ENCODE measurements at regions not wholly inside any gene's neighbourhood (a gene's known extent, or its start where the extent isn't known, plus 50 kb on each side); places are given as distances from the start of the nearest gene placed in this dataset.
A peak's percentile ranks its signal among the peaks of the same experiment; 100 is the strongest.

- Histone ChIP-seq H3K4me1 (ENCODE audit: control insufficient read depth in 4 of 4, insufficient read depth in 4 of 4, low read length in 3 of 4) (peaks cover 3 to 6% (median 4%) of the 10 kb centered on the region in 4 donors), H3K9me3 (ENCODE audit: control insufficient read depth in 4 of 4, low read length in 3 of 4) (no peaks in the 10 kb centered on the region), H3K27ac (ENCODE audit: low read depth in 1 of 2, low read length in 2 of 2) (no peak overlapping the region), H3K4me3 (ENCODE audit: low read depth in 1 of 3, low read length in 3 of 3) (no peak overlapping the region), H3K36me3 (ENCODE audit: control insufficient read depth in 4 of 4, insufficient read depth in 3 of 4, low read depth in 1 of 4, low read length in 3 of 4) (no peaks in the 10 kb centered on the region), H3K27me3 (ENCODE audit: control insufficient read depth in 4 of 4, insufficient read depth in 4 of 4, low read length in 3 of 4) (no peaks in the 10 kb centered on the region), H3K9ac (ENCODE audit: low read depth in 1 of 2, low read length in 2 of 2) (no peak overlapping the region)
- no peak for DNase-seq (ENCODE audit: low spot score)
- 91% methylated on average over 2 of the region's 2 CpGs for WGBS
- no peak for TF ChIP-seq REST (IDR thresholded peaks at IDR 0.05)
- no peak for TF ChIP-seq NR2F2 (IDR thresholded peaks at IDR 0.05)
- no peak for TF ChIP-seq EGR1 (IDR thresholded peaks at IDR 0.05; ENCODE audit: low read depth in 2 of 2)
- no peak for TF ChIP-seq JUND (IDR thresholded peaks at IDR 0.05)
Measured at GRCh38 chr1:229828461-229828860, 202.4 kb downstream of the URB2 start.

- H3K4me3 ChIP-seq (ENCODE audit: low read depth in 1 of 3, low read length in 3 of 3), result no peak overlapping the region
- no peaks in the 10 kb centered on the region for H3K27me3 ChIP-seq (ENCODE audit: control insufficient read depth in 4 of 4, insufficient read depth in 4 of 4, low read length in 3 of 4)
- no peak overlapping the region for H3K27ac ChIP-seq (ENCODE audit: low read depth in 1 of 2, low read length in 2 of 2)
- H3K9me3 ChIP-seq (ENCODE audit: control insufficient read depth in 4 of 4, low read length in 3 of 4), result no peaks in the 10 kb centered on the region
- 51% methylated on average over 3 of the region's 3 CpGs for WGBS
- TF ChIP-seq EGR1 (IDR thresholded peaks at IDR 0.05; ENCODE audit: low read depth in 2 of 2), result no peak
- TF ChIP-seq JUND (IDR thresholded peaks at IDR 0.05), result no peak
- no peak for TF ChIP-seq TAF1 (conservative IDR thresholded peaks at IDR 0.05)
- peak; percentile 29 to 42 for TF ChIP-seq RAD21 (IDR thresholded peaks at IDR 0.05)
- TF ChIP-seq RXRA (IDR thresholded peaks at IDR 0.05), result peak in 1 of 2 donors; percentile 25
- TF ChIP-seq SP1 (IDR thresholded peaks at IDR 0.05), result peak; percentile 80
- TF ChIP-seq REST (IDR thresholded peaks at IDR 0.05), result peak; percentile 29
- TF ChIP-seq YY1 (IDR thresholded peaks at IDR 0.05), result peak; percentile 97
- peak; percentile 68 to 78 for TF ChIP-seq HNF4A (conservative IDR thresholded peaks at IDR 0.05)
- no peak for TF ChIP-seq MAX (IDR thresholded peaks at IDR 0.05)
- H3K4me1 ChIP-seq (ENCODE audit: control insufficient read depth in 4 of 4, insufficient read depth in 4 of 4, low read length in 3 of 4), result peaks cover 3 to 6% (median 4%) of the 10 kb centered on the region in 4 donors
- no peaks in the 10 kb centered on the region for H3K36me3 ChIP-seq (ENCODE audit: control insufficient read depth in 4 of 4, insufficient read depth in 3 of 4, low read depth in 1 of 4, low read length in 3 of 4)
- H3K9ac ChIP-seq (ENCODE audit: low read depth in 1 of 2, low read length in 2 of 2), result no peak overlapping the region
- DNase-seq (ENCODE audit: low spot score), result no peak
Measured at GRCh38 chr1:229832695-229833094, 206.6 kb downstream of the URB2 start.

- no peak overlapping the region for H3K4me3 ChIP-seq (ENCODE audit: low read depth in 1 of 3, low read length in 3 of 3)
- H3K36me3 ChIP-seq (ENCODE audit: control insufficient read depth in 4 of 4, insufficient read depth in 3 of 4, low read depth in 1 of 4, low read length in 3 of 4), result no peaks in the 10 kb centered on the region
- no peaks in the 10 kb centered on the region for H3K9me3 ChIP-seq (ENCODE audit: control insufficient read depth in 4 of 4, low read length in 3 of 4)
- no peak overlapping the region for H3K9ac ChIP-seq (ENCODE audit: low read depth in 1 of 2, low read length in 2 of 2)
- H3K4me1 ChIP-seq (ENCODE audit: control insufficient read depth in 4 of 4, insufficient read depth in 4 of 4, low read length in 3 of 4), result peaks cover 3 to 6% (median 4%) of the 10 kb centered on the region in 4 donors
- H3K27ac ChIP-seq (ENCODE audit: low read depth in 1 of 2, low read length in 2 of 2), result no peak overlapping the region
- WGBS, result 96% methylated on average over 6 of the region's 6 CpGs
- no peak for TF ChIP-seq REST (IDR thresholded peaks at IDR 0.05)
- no peak for TF ChIP-seq HNF4A (conservative IDR thresholded peaks at IDR 0.05)
- TF ChIP-seq RAD21 (IDR thresholded peaks at IDR 0.05), result no peak
- TF ChIP-seq GABPA (IDR thresholded peaks at IDR 0.05 in 1 of 2, conservative IDR thresholded peaks at IDR 0.05 in 1 of 2), result no peak
- DNase-seq (ENCODE audit: low spot score), result no peak
- H3K27me3 ChIP-seq (ENCODE audit: control insufficient read depth in 4 of 4, insufficient read depth in 4 of 4, low read length in 3 of 4), result no peaks in the 10 kb centered on the region
Measured at GRCh38 chr1:229834230-229834629, 208.2 kb downstream of the URB2 start.

Data from liver (tissue), 7 donors.